CD8-positive, alpha-beta memory T cell (primary cell): ENCODE measurements at regions not wholly inside any gene's neighbourhood (a gene's known extent, or its start where the extent isn't known, plus 50 kb on each side); places are given as distances from the start of the nearest gene placed in this dataset.

Source experiments
- CTCF ChIA-PET: fragments of 350-600 bp; sonication (Branson Sonifier 250); formaldehyde crosslinking; loops from one replicate; lab custom pipeline; 2021; ENCODE audit warnings: antibody characterized with exemption; lab: Charles Lee
- POLR2A ChIA-PET: fragments of 350-600 bp; sonication (Branson Sonifier 250); formaldehyde crosslinking; loops from one replicate; lab custom pipeline; 2021; ENCODE audit warnings: antibody characterized with exemption; lab: Charles Lee
- DNase-seq, 5 donors: peaks; one replicate each; pipeline versions ENCODE4 v3.0.0 to v3.0.0-alpha.2; 2020 to 2022; ENCODE audit warnings: mixed read lengths in 1 of 5
- H3K27ac ChIP-seq: one replicate; pipeline ENCODE4 v1.7.0; 2013; ENCODE audit warnings: low read depth, mild to moderate bottlenecking, low read length, moderate library complexity
- H3K27me3 ChIP-seq: 2 replicates; pipeline ENCODE4 v1.7.0; 2013; ENCODE audit warnings: low read length, mild to moderate bottlenecking; ENCODE audit not compliant: insufficient read depth, poor library complexity, severe bottlenecking
- H3K36me3 ChIP-seq: 2 replicates; pipeline ENCODE4 v1.7.0; 2013; ENCODE audit warnings: mild to moderate bottlenecking, low read length, moderate library complexity; ENCODE audit not compliant: insufficient read depth
- H3K4me1 ChIP-seq: 2 replicates; pipeline ENCODE4 v1.7.0; 2013; ENCODE audit warnings: mild to moderate bottlenecking, low read length, moderate library complexity; ENCODE audit not compliant: insufficient read depth
- H3K4me3 ChIP-seq: 2 replicates; pipeline ENCODE4 v1.7.0; 2013; ENCODE audit warnings: mild to moderate bottlenecking, low read length
- H3K9me3 ChIP-seq: 2 replicates; pipeline ENCODE4 v1.7.0; 2013; ENCODE audit warnings: mild to moderate bottlenecking, low read length
- H3K27ac Mint-ChIP-seq, 8 donors: one replicate each; pipeline ENCODE4 v1.8.0; 2020 to 2021; ENCODE audit warnings: mixed read lengths in 8 of 8, mild to moderate bottlenecking in 6 of 8, inconsistent platforms in 3 of 8, moderate library complexity in 3 of 8
- H3K27me3 Mint-ChIP-seq, 2 donors: one replicate each; pipeline ENCODE4 v1.8.0; 2020 to 2021; ENCODE audit warnings: mixed read lengths in 2 of 2, mild to moderate bottlenecking in 1 of 2, moderate library complexity in 1 of 2
- H3K36me3 Mint-ChIP-seq, 3 donors: one replicate each; pipeline ENCODE4 v1.8.0; 2020 to 2021; ENCODE audit warnings: mixed read lengths in 3 of 3, inconsistent platforms in 1 of 3, mild to moderate bottlenecking in 1 of 3
- H3K4me1 Mint-ChIP-seq, 3 donors: one replicate each; pipeline ENCODE4 v1.8.0; 2020 to 2021; ENCODE audit warnings: mixed read lengths in 3 of 3, inconsistent platforms in 1 of 3, mild to moderate bottlenecking in 1 of 3
- H3K4me3 Mint-ChIP-seq, 7 donors: one replicate each; pipeline ENCODE4 v1.8.0; 2020 to 2021; ENCODE audit warnings: mixed read lengths in 7 of 7, mild to moderate bottlenecking in 6 of 7, moderate library complexity in 4 of 7, inconsistent platforms in 2 of 7
- H3K9me3 Mint-ChIP-seq, 5 donors: one replicate each; pipeline ENCODE4 v1.8.0; 2020 to 2022; ENCODE audit warnings: mixed read lengths in 5 of 5, mild to moderate bottlenecking in 3 of 5, moderate library complexity in 2 of 5, inconsistent platforms in 1 of 5

- no peak for DNase-seq
- no peak overlapping the region for H3K27ac ChIP-seq
- CTCF ChIA-PET, result no interaction called here
- H3K4me3 ChIP-seq, result no peak overlapping the region
- Mint-ChIP-seq H3K36me3 (no peaks in the 10 kb centered on the region), H3K9me3 (peaks cover 0 to 6% (median 2%) of the 10 kb centered on the region in 5 donors), H3K4me1 (no peaks in the 10 kb centered on the region), H3K27me3 (peaks cover 62 to 81% of the 10 kb centered on the region in 2 donors), H3K4me3 (no peak overlapping the region), H3K27ac (no peak overlapping the region)
- POLR2A ChIA-PET, result no interaction called here
- no peaks in the 10 kb centered on the region for H3K4me1 ChIP-seq
- no peaks in the 10 kb centered on the region for H3K9me3 ChIP-seq
- peaks cover 16% of the 10 kb centered on the region for H3K27me3 ChIP-seq
- no peaks in the 10 kb centered on the region for H3K36me3 ChIP-seq
Observed at GRCh38 chr1:38787041-38787440, 72.5 kb downstream of the RRAGC start.

- Histone ChIP-seq H3K36me3 (no peaks in the 10 kb centered on the region), H3K4me1 (no peaks in the 10 kb centered on the region), H3K4me3 (no peak overlapping the region), H3K27me3 (peaks cover 10% of the 10 kb centered on the region), H3K27ac (no peak overlapping the region), H3K9me3 (no peaks in the 10 kb centered on the region)
- ChIA-PET CTCF (no interaction called here), POLR2A (no interaction called here)
- Mint-ChIP-seq H3K27ac (no peak overlapping the region), H3K27me3 (peaks cover 59 to 81% of the 10 kb centered on the region in 2 donors), H3K36me3 (no peaks in the 10 kb centered on the region), H3K4me1 (no peaks in the 10 kb centered on the region), H3K9me3 (peaks cover 0 to 6% (median 0%) of the 10 kb centered on the region in 5 donors), H3K4me3 (no peak overlapping the region)
- no peak for DNase-seq
Observed at GRCh38 chr1:38786040-38786436, 73.5 kb downstream of the RRAGC start.

GRCh38 chr1:38785285-38786039 lies 74.1 kb downstream of the RRAGC start:
- ChIA-PET POLR2A (no interaction called here), CTCF (no interaction called here)
- no peaks in the 10 kb centered on the region for H3K4me1 ChIP-seq
- no peak overlapping the region for H3K27ac ChIP-seq
- Mint-ChIP-seq H3K4me3 (no peak overlapping the region), H3K4me1 (no peaks in the 10 kb centered on the region), H3K36me3 (no peaks in the 10 kb centered on the region), H3K27ac (no peak overlapping the region), H3K9me3 (peaks cover 0 to 6% (median 0%) of the 10 kb centered on the region in 5 donors), H3K27me3 (peaks cover 59 to 82% of the 10 kb centered on the region in 2 donors)
- H3K4me3 ChIP-seq, result no peak overlapping the region
- H3K36me3 ChIP-seq, result no peaks in the 10 kb centered on the region
- H3K9me3 ChIP-seq, result no peaks in the 10 kb centered on the region
- H3K27me3 ChIP-seq, result peaks cover 10% of the 10 kb centered on the region
- no peak for DNase-seq

- H3K4me3 Mint-ChIP-seq, result no peak overlapping the region
- no peak overlapping the region for H3K27ac ChIP-seq
- no peaks in the 10 kb centered on the region for H3K36me3 Mint-ChIP-seq
- H3K27ac Mint-ChIP-seq, result no peak overlapping the region
- H3K36me3 ChIP-seq, result no peaks in the 10 kb centered on the region
- H3K9me3 Mint-ChIP-seq, result peaks cover 0 to 3% (median 0%) of the 10 kb centered on the region in 5 donors
- peaks cover 52 to 82% of the 10 kb centered on the region in 2 donors for H3K27me3 Mint-ChIP-seq
- DNase-seq, result no peak
- CTCF ChIA-PET, result no interaction called here
- POLR2A ChIA-PET, result no interaction called here
- H3K27me3 ChIP-seq, result peaks cover 10% of the 10 kb centered on the region
- H3K4me1 Mint-ChIP-seq, result no peaks in the 10 kb centered on the region
- no peaks in the 10 kb centered on the region for H3K4me1 ChIP-seq
- no peak overlapping the region for H3K4me3 ChIP-seq
- no peaks in the 10 kb centered on the region for H3K9me3 ChIP-seq
Observed at GRCh38 chr1:38784452-38785284, 74.9 kb downstream of the RRAGC start.

GRCh38 chr1:38783640-38784229 lies 75.8 kb downstream of the RRAGC start:
- peaks cover 45 to 78% of the 10 kb centered on the region in 2 donors for H3K27me3 Mint-ChIP-seq
- no peak overlapping the region for H3K4me3 ChIP-seq
- no peak overlapping the region for H3K4me3 Mint-ChIP-seq
- CTCF ChIA-PET, result no interaction called here
- H3K27me3 ChIP-seq, result peaks cover 6% of the 10 kb centered on the region
- H3K4me1 ChIP-seq, result no peaks in the 10 kb centered on the region
- H3K4me1 Mint-ChIP-seq, result no peaks in the 10 kb centered on the region
- POLR2A ChIA-PET, result no interaction called here
- no peak for DNase-seq
- H3K36me3 Mint-ChIP-seq, result no peaks in the 10 kb centered on the region
- no peak overlapping the region for H3K27ac ChIP-seq
- no peaks in the 10 kb centered on the region for H3K36me3 ChIP-seq
- no peaks in the 10 kb centered on the region for H3K9me3 Mint-ChIP-seq
- no peaks in the 10 kb centered on the region for H3K9me3 ChIP-seq
- peak overlapping the region in 1 of 8 donors; percentile 12 for H3K27ac Mint-ChIP-seq

- Histone ChIP-seq H3K27ac (no peak overlapping the region), H3K36me3 (no peaks in the 10 kb centered on the region), H3K27me3 (peaks cover 5% of the 10 kb centered on the region), H3K4me1 (no peaks in the 10 kb centered on the region), H3K9me3 (no peaks in the 10 kb centered on the region), H3K4me3 (no peak overlapping the region)
- H3K4me1 Mint-ChIP-seq, result no peaks in the 10 kb centered on the region
- no peak for DNase-seq
- no peak overlapping the region for H3K4me3 Mint-ChIP-seq
- H3K9me3 Mint-ChIP-seq, result no peaks in the 10 kb centered on the region
- H3K27me3 Mint-ChIP-seq, result peaks cover 38 to 69% of the 10 kb centered on the region in 2 donors
- ChIA-PET POLR2A (no interaction called here), CTCF (no interaction called here)
- H3K27ac Mint-ChIP-seq, result no peak overlapping the region
- no peaks in the 10 kb centered on the region for H3K36me3 Mint-ChIP-seq
Observed at GRCh38 chr1:38781872-38782617, 77.5 kb downstream of the RRAGC start.

- peaks cover 29 to 70% of the 10 kb centered on the region in 2 donors for H3K27me3 Mint-ChIP-seq
Observed at GRCh38 chr1:38780133-38780532, 79.4 kb downstream of the RRAGC start.

More at GRCh38 chr1:38780133-38780532, 79.4 kb downstream of the RRAGC start:
- Histone ChIP-seq H3K36me3 (no peaks in the 10 kb centered on the region), H3K27ac (no peak overlapping the region), H3K9me3 (no peaks in the 10 kb centered on the region), H3K4me1 (no peaks in the 10 kb centered on the region), H3K4me3 (no peak overlapping the region), H3K27me3 (peaks cover 5% of the 10 kb centered on the region)
- no peaks in the 10 kb centered on the region for H3K4me1 Mint-ChIP-seq
- no peak for DNase-seq
- no peaks in the 10 kb centered on the region for H3K36me3 Mint-ChIP-seq
- no peak overlapping the region for H3K4me3 Mint-ChIP-seq
- no peaks in the 10 kb centered on the region for H3K9me3 Mint-ChIP-seq
- H3K27ac Mint-ChIP-seq, result no peak overlapping the region
- ChIA-PET POLR2A (no interaction called here), CTCF (no interaction called here)
